Hematopoietic multipotent progenitor cell treated with erythropoietin and hydrocortisone succinate and interleukin-3 and kit ligand, for 8 days (in vitro differentiated cells): ENCODE measurements at regions not wholly inside any gene's neighbourhood (a gene's known extent, or its start where the extent isn't known, plus 50 kb on each side); places are given as distances from the start of the nearest gene placed in this dataset.

Experiments used
- DNase-seq: peaks from one replicate; pipeline ENCODE4 v3.0.0-alpha.2; 2015

DNA sequence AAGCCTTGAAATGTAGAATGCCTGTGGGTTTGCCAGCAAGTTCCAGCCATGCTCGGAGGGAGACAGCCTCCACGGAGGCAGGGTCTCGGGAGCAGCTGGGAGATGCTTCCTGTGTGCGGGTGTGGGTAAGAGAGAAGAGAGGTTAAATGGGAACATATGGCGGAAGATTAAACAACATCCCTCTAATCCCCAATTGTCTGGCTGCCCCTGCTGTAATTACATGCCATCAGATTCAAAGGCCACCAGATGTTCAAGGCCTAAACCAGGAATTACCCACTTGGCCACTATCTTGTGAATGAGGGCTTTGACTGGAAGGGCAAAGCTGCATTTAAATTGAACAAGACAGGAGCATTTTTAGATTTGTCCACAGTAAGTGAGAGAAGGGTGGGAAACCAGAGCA is 81.4 kb upstream of the BACE2 start:
- DNase-seq, result no peak

DNA sequence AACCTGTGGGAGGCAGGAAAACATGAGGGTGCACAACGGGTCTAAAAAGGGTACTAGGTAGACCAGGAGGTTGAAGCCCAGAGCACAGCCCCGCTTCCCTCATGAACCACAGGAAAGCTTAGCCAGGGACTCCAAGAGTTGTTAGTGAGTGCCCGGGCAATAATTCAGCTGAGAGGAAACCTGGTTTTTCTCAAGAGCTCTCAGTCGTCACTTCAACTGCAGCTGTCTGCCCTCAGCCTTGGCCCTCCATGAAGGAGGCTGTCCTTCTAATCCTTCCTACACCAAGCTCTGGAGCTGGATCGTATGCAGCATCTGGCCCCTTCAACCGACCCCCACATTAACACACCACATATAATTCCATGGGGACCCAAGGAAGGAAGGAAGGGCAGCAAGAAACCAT is 77.0 kb upstream of the BACE2 start:
- no peak for DNase-seq

DNA sequence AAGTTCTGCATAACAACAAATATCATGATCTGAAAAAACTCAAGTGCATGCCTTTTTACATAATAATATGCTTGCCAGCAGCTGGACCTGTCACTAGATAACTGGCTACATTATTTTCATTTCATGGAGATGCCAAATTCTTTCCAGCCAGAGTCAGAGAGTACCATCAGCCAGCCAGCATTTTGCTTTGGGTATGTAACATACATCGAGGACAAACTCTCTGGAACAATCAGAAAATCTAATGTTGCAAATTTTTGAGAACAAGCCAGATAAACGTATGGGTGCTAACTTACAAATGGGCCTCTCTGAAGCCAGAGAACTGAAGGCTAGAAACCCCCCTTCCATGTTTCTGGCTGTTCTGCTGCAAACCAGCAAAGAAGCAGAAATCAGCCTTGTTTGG is 76.3 kb upstream of the BACE2 start:
- no peak for DNase-seq

DNA sequence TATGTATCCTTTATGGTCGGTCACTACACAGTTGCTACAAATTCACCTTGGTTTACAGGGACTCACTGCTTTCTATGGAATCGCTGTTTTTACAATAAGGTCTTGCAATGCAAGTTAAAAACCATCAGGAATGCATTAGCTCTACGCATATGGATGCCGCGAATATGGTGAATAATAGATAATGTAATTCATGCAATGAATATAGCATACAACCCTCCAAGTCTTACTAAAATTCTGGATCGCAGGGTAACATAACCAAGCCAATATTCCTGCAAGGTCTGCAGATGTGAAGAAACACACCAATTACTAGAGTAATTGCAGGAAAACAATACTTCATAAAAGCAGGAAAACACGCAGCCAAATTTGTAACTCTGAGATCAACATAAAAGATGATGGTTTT is 75.6 kb upstream of the BACE2 start:
- no peak for DNase-seq

DNA sequence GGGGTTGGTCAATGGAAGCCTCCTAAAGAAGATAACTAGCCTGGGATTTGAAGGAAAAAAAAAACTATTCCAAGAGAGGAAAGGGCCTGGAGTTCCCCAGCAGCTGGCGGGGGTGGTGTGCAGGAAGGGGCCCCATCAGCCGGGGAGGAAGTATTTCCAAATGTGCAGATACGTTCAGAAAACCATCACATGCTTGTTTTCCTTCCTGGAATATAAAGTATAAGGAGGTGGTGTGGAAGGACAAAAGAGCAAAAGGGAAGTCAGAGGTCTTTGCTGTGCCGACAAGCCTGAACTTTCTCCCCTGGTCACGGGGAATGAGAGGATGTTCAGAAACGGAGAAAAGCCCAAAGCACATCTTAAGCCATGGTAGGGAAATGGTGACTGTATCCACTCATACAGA is 72.0 kb upstream of the BACE2 start:
- no peak for DNase-seq

DNA sequence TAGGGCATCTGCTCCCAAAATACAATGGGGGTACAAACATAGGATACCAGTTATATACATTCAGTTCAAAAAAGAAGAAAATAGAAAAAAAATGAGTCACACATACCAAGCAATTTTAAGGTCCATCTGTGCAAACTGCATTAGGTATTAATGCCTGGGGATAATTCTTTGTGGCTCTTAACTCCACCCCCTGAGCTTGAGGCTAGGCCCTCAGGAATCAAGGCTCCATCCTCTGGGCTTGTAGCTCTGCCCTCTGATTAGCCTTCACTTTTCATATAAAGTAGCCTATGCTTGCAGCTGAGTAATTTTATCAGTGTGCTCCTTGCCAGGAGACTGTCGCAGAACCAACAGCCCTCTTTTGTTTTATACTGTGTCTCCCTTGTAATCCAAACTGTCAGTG is 69.9 kb upstream of the BACE2 start:
- no peak for DNase-seq

DNA sequence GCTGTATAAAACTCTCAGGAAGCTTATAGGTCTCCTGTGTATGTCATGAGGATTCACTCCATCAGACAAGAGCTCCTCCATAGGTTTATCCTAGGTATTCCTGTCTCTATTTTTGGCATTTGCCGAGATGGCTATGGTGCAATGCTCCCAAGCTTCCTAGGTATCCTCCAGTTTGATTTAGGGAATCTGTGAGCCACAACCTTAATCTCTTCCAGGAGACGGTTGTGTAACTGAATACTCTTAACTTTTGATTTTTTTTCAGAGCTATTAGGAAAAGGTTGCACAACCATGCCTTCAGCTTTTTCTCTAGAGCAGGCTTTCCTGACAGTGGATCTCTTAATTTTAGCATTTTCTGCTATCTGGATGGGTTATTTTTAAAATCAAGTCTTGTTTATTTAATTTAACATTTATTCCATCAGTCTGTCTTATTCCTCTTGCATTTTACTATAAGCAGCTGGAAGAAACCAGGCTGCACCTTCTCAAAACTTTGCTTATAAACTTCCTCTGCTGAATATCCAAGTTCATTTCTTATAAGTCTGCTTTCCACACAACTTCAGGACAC is 69.4 kb upstream of the BACE2 start:
- no peak for DNase-seq

DNA sequence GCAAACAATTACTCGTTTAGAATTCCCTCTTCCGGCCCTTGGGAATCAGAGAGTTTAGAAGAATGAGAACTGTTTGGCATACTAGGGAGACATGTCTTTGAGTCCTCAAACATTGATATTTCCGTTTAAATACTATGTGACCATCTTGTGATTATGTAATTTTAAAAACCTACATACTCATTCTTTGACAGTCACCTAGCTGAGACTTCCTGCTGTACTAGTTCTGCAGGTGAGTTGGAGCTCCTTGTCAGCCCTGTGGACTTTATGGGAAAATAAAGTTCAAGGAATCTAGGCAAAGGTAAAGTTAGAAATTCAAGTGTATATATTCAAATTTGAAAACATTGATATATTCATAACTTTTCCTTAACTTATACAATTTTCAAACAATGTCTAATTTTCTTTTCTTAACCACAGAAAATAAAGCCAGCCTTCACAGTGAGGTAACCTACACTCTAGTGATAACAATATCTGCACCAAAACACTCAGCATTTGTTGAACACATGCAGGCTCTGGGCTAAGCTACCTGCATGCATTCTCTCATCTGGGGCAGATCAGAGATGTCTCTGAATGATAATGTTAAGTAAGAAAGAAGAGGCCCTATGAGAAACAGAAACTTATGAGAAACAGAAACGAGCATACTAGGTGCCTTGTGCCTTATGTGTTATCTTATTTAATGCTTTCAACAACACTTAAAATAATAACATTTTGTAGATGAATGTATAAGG is 67.0 kb upstream of the BACE2 start:
- DNase-seq, result no peak

DNA sequence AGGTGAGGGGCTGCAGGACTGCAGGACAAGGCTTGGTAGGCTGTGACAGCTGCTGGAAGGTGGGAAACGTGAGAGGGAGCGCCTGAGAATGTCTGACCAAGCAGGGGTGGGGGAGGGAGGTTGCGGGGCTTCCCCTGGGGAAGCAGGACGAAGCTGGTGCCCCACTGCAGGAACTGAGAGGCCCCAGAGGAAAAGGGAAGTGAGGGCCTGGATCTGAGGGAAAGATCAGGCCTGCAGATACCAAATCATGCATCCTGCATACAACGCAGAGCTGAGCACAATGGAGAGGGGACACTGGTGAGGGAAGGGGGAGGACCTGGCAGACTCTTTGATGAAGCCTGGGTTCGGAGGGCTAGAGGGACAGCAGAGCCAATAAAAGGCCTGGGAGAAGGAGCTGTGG is 65.7 kb upstream of the BACE2 start:
- no peak for DNase-seq

DNA sequence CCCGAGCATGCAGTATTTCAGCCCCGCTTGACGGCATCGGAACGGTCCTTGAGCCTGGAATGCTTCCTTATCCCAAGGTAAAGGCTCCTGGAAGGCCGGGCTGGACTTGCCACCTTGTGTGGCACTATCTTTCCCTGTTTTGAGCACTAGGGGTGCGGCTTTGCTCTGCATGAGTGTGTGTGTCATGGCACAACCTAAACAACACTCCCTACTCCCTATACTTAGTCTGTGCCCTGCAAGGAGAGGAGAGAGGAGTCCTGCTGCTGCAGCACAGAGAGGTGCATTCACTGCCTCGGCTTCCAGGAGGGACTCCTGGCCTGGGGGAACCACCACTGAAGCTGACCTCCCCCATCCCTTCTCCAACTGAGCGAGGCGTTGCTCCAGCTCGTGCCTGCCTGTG is 60.4 kb upstream of the BACE2 start:
- no peak for DNase-seq

DNA sequence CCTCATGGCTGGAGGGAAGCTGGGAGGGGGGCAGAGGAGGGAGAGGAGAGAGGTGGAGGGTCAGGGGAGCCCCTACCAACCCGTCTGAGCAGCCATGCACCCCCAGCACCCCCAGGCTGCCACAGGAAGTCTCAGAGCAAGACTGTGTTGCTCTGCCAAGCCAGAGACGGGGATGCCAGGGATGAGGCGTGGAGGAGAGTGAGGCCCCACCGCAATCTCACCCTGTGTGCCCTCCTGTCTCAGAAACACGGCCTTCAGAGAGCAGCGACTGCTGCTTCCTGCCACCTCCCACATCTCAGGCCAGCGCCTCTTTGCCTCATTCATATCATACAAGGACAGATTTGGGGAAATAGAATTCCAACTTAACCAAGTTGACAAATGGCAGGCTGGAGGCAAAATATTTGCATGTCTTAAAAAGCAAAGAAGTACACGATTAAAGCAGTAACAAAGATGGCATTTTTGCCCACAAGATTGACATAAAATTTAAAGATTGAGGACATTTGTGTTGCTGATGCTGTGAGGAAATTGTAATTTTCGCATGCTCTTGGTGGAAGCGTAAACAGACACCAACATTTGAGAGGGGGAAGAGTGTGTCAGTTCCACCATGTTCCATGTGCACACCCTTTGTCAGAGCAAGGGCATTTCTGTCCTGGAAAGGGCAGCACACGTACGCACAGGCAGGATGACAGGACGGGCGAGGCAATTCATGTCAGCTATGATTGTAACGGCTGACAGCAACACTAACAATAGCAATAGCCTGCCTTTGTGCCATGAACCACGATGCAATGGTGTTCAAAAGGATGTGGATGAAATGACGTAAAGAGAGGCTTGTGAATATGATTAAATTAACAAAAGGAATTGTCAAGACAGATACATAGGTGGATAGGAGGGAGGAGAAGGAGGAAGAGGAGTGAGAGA is 59.0 kb upstream of the BACE2 start:
- DNase-seq, result no peak

DNA sequence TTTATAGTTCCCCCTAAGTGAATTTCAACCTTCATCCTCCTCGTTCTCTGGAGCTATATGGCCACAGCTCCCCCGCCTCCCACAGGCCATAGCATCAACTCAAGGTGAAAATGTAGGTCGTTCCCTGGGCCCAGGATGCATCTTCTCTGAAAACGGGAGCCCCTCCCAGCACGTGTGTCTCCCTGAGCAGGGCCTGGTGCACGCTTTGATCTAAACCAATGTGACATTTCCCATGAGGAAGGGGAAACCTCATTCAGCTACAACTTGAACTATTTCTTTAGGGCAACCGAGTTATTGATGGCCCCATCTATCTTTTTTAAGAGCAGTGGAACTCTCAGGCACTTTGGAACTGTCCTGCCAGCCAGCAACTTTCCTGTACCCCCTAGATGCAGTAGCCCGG is 57.8 kb upstream of the BACE2 start:
- no peak for DNase-seq

DNA sequence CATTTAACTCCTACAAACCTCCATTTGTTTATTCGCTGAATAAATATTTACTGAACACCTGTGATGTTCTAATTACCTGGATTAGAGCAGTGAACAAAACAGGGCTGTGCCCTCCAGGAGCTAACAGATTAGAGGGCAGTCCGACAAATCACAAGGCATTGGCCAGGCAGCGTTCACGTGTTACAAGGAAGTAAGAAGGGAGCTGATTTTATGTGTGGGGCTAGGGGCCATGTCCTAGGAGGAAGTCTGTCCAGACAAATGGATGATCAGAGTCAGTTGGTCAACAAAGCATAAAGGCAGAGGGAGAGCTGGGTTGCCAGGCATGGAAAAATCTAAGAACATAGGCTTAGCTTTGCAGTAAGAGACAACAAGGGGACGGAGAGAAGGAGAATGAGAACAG is 57.3 kb upstream of the BACE2 start:
- no peak for DNase-seq

DNA sequence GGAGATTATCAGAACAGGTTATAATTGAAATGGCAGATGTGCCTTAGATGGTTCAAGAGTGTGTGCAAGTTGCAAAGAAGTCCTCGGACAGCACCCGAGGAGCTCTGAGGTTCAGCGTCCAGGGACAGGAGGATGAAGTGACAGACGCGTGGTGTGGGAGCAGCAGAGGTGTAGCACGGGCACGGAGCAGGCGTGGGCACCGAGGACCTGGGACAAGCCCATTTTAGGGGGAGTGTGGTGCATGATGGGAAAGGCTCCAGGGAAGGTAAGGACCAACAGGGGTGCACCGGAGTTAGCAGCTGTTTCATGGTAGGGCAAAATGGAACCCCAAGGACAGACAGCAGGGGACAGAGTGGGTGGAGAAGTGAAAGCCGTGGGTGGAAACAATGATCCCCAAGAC is 56.3 kb upstream of the BACE2 start:
- DNase-seq, result no peak

DNA sequence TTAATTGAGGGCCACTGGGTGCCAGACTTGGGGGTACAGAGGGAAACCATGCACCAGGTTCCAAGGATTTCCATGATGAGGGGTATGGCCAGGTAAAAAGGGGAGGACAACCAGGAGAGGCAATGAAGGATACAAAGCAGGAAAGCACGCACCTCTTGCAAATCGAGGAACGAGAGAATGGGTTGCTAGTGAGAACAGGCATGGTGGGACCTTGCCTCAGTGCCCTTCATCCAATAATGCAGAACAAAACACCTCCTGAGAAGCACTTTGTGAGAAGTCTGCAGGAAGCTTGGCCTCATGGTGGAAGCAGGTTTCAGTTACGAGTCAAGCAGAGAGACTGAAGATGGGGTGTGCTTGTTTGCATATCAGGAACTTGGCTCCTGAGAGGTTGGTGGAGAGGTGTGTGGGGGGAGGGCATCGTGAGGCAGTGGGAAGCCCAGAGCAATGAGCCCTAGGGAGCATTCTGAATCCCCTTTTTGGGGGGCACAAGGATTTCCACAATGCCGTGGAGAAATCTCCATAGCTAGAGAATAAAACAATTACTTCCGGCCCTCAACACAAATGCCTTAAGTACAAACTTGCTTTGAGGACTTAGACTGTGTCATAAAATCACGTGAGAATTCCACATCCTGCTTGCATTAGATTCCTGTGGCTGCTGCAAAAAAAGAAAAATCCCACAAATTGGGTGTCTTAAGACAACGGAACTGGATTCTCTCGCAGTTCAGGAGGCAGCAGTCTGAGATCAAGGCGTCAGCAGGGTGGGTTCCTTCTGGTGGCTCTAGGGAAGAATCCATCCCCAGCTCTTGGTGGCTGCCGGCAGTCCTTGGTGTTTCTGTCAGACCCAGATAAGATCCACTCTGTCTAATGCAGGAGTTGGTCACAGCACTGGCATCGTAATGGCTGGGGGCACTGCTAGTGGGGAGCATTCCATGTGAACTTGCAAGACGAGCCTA is 54.9 kb upstream of the BACE2 start:
- DNase-seq, result peak; percentile 95

DNA sequence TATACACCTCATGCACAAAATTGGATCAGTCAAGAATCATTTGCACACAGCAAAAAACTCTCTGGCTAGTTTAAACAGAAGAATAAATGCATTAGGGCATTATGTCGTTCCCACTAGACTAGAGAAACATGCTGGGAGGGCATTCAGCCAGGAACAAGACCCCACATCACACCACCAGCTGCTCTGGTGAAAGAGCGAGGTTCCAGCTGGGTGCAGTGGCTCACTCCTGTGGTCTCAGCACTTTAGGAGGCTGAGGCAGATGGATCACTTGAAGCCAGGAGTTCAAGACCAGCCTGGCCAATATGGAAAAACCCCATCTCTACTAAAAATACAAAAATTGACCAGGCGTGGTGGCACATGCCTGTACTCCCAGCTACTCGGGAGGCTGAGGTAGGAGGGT is 52.1 kb upstream of the BACE2 start:
- DNase-seq, result no peak
